ENCODE measurements at regions not wholly inside any gene's neighbourhood (a gene's known extent, or its start where the extent isn't known, plus 50 kb on each side); places are given as distances from the start of the nearest gene placed in this dataset.

GRCh38 chr1:38533772-38534472 lies 325.6 kb downstream of the RRAGC start:
- H3K4me1 Mint-ChIP-seq (ENCODE audit: low read depth) = peaks cover 3% of the 10 kb centered on the region
- ChIA-PET POLR2A (no interaction called here), CTCF (interaction anchor here (0.6 to 2.0 kb wide), 2 partner anchors 31 to 354 kb away, joined by 3 to 4 read pairs; no protein-coding TSS in a partner anchor)
- H3K27ac Mint-ChIP-seq = no peak overlapping the region
- H3K9me3 Mint-ChIP-seq (ENCODE audit: insufficient read depth) = no peaks in the 10 kb centered on the region
- peaks cover 5% of the 10 kb centered on the region for H3K27me3 Mint-ChIP-seq (ENCODE audit: low read depth)
- DNase-seq (no peak), ATAC-seq (peak; percentile 49)
- H3K36me3 Mint-ChIP-seq (ENCODE audit: low read depth) = no peaks in the 10 kb centered on the region
- H3K4me3 Mint-ChIP-seq = no peak overlapping the region

GRCh38 chr1:38530957-38531356 lies 328.6 kb downstream of the RRAGC start:
- CTCF ChIA-PET = no interaction called here
- no peak for ATAC-seq
- no peak for DNase-seq
- Mint-ChIP-seq H3K4me3 (no peak overlapping the region), H3K9me3 (ENCODE audit: insufficient read depth) (peaks cover 4% of the 10 kb centered on the region), H3K27me3 (ENCODE audit: low read depth) (peaks cover 5% of the 10 kb centered on the region), H3K4me1 (ENCODE audit: low read depth) (peaks cover 16% of the 10 kb centered on the region), H3K27ac (no peak overlapping the region), H3K36me3 (ENCODE audit: low read depth) (peaks cover 3% of the 10 kb centered on the region)
- POLR2A ChIA-PET = no interaction called here

GRCh38 chr1:38529946-38530345 lies 329.6 kb downstream of the RRAGC start:
- peaks cover 16% of the 10 kb centered on the region for H3K4me1 Mint-ChIP-seq (ENCODE audit: low read depth)
- peaks cover 9% of the 10 kb centered on the region for H3K27me3 Mint-ChIP-seq (ENCODE audit: low read depth)
- ATAC-seq (no peak), DNase-seq (no peak)
- ChIA-PET CTCF (no interaction called here), POLR2A (no interaction called here)
- peaks cover 3% of the 10 kb centered on the region for H3K36me3 Mint-ChIP-seq (ENCODE audit: low read depth)
- H3K9me3 Mint-ChIP-seq (ENCODE audit: insufficient read depth) = peaks cover 4% of the 10 kb centered on the region
- H3K27ac Mint-ChIP-seq = no peak overlapping the region
- no peak overlapping the region for H3K4me3 Mint-ChIP-seq

- H3K9me3 Mint-ChIP-seq (ENCODE audit: insufficient read depth) = peaks cover 4% of the 10 kb centered on the region
- no peak overlapping the region for H3K27ac Mint-ChIP-seq
- DNase-seq (no peak), ATAC-seq (no peak)
- POLR2A ChIA-PET = no interaction called here
- H3K27me3 Mint-ChIP-seq (ENCODE audit: low read depth) = peaks cover 10% of the 10 kb centered on the region
- peaks cover 16% of the 10 kb centered on the region for H3K4me1 Mint-ChIP-seq (ENCODE audit: low read depth)
- H3K36me3 Mint-ChIP-seq (ENCODE audit: low read depth) = peaks cover 3% of the 10 kb centered on the region
- H3K4me3 Mint-ChIP-seq = no peak overlapping the region
- CTCF ChIA-PET = interaction anchor here (1.7 kb wide), 1 partner anchor 8 kb away, joined by 5 read pairs; no protein-coding TSS in a partner anchor
Measured at GRCh38 chr1:38529391-38529790, 330.2 kb downstream of the RRAGC start.

- ChIA-PET CTCF (interaction anchor here (1.7 kb wide), 1 partner anchor 9 kb away, joined by 5 read pairs; no protein-coding TSS in a partner anchor), POLR2A (no interaction called here)
- peaks cover 14% of the 10 kb centered on the region for H3K27me3 Mint-ChIP-seq (ENCODE audit: low read depth)
- ATAC-seq (no peak), DNase-seq (no peak)
- H3K4me1 Mint-ChIP-seq (ENCODE audit: low read depth) = peaks cover 14% of the 10 kb centered on the region
- H3K9me3 Mint-ChIP-seq (ENCODE audit: insufficient read depth) = peaks cover 4% of the 10 kb centered on the region
- H3K27ac Mint-ChIP-seq = no peak overlapping the region
- no peak overlapping the region for H3K4me3 Mint-ChIP-seq
- H3K36me3 Mint-ChIP-seq (ENCODE audit: low read depth) = peaks cover 3% of the 10 kb centered on the region
Measured at GRCh38 chr1:38528623-38529022, 330.9 kb downstream of the RRAGC start.

- ATAC-seq (peak; percentile 93), DNase-seq (peak; percentile 85)
- Mint-ChIP-seq H3K4me3 (peak overlapping the region; percentile 39), H3K36me3 (ENCODE audit: low read depth) (peaks cover 3% of the 10 kb centered on the region), H3K4me1 (ENCODE audit: low read depth) (peaks cover 14% of the 10 kb centered on the region), H3K9me3 (ENCODE audit: insufficient read depth) (peaks cover 4% of the 10 kb centered on the region), H3K27ac (peak overlapping the region; percentile 65), H3K27me3 (ENCODE audit: low read depth) (peaks cover 20% of the 10 kb centered on the region)
- CTCF ChIA-PET = interaction anchor here (1.0 to 1.7 kb wide), 4 partner anchors 10 to 59 kb away, joined by 3 to 5 read pairs (median 4); no protein-coding TSS in a partner anchor
- POLR2A ChIA-PET = interaction anchor here (0.7 to 1.3 kb wide), 2 partner anchors 14 to 22 kb away, joined by 3 read pairs; no protein-coding TSS in a partner anchor
Measured at GRCh38 chr1:38527373-38527966, 332.1 kb downstream of the RRAGC start.

- Mint-ChIP-seq H3K4me3 (no peak overlapping the region), H3K9me3 (ENCODE audit: insufficient read depth) (peaks cover 4% of the 10 kb centered on the region), H3K27ac (no peak overlapping the region), H3K27me3 (ENCODE audit: low read depth) (peaks cover 20% of the 10 kb centered on the region), H3K4me1 (ENCODE audit: low read depth) (peaks cover 14% of the 10 kb centered on the region), H3K36me3 (ENCODE audit: low read depth) (peaks cover 3% of the 10 kb centered on the region)
- DNase-seq (no peak), ATAC-seq (no peak)
- POLR2A ChIA-PET = no interaction called here
- CTCF ChIA-PET = no interaction called here
Measured at GRCh38 chr1:38526046-38526445, 333.5 kb downstream of the RRAGC start.

GRCh38 chr1:38525343-38526043 lies 334.1 kb downstream of the RRAGC start:
- CTCF ChIA-PET = interaction anchor here (0.7 kb wide), 1 partner anchor 59 kb away, joined by 3 read pairs; no protein-coding TSS in a partner anchor
- ATAC-seq (no peak), DNase-seq (no peak)
- Mint-ChIP-seq H3K9me3 (ENCODE audit: insufficient read depth) (peaks cover 4% of the 10 kb centered on the region), H3K27me3 (ENCODE audit: low read depth) (peaks cover 22% of the 10 kb centered on the region), H3K4me1 (ENCODE audit: low read depth) (peaks cover 14% of the 10 kb centered on the region), H3K27ac (no peak overlapping the region), H3K36me3 (ENCODE audit: low read depth) (peaks cover 3% of the 10 kb centered on the region), H3K4me3 (no peak overlapping the region)
- POLR2A ChIA-PET = no interaction called here

- Mint-ChIP-seq H3K27me3 (ENCODE audit: low read depth) (peaks cover 26% of the 10 kb centered on the region), H3K4me3 (no peak overlapping the region), H3K27ac (no peak overlapping the region), H3K36me3 (ENCODE audit: low read depth) (peaks cover 3% of the 10 kb centered on the region), H3K4me1 (ENCODE audit: low read depth) (peaks cover 14% of the 10 kb centered on the region), H3K9me3 (ENCODE audit: insufficient read depth) (peaks cover 4% of the 10 kb centered on the region)
- DNase-seq (no peak), ATAC-seq (no peak)
- ChIA-PET POLR2A (no interaction called here), CTCF (no interaction called here)
Measured at GRCh38 chr1:38524025-38524641, 335.4 kb downstream of the RRAGC start.

GRCh38 chr1:38523568-38523939 lies 336.0 kb downstream of the RRAGC start:
- H3K36me3 Mint-ChIP-seq (ENCODE audit: low read depth) = peaks cover 3% of the 10 kb centered on the region
- H3K4me3 Mint-ChIP-seq = no peak overlapping the region
- peaks cover 2% of the 10 kb centered on the region for H3K9me3 Mint-ChIP-seq (ENCODE audit: insufficient read depth)
- ATAC-seq = no peak
- POLR2A ChIA-PET = no interaction called here
- CTCF ChIA-PET = no interaction called here
- no peak for DNase-seq
- H3K27me3 Mint-ChIP-seq (ENCODE audit: low read depth) = peaks cover 29% of the 10 kb centered on the region
- H3K27ac Mint-ChIP-seq = no peak overlapping the region
- peaks cover 14% of the 10 kb centered on the region for H3K4me1 Mint-ChIP-seq (ENCODE audit: low read depth)

- Mint-ChIP-seq H3K36me3 (ENCODE audit: low read depth) (peaks cover 3% of the 10 kb centered on the region), H3K27ac (no peak overlapping the region), H3K4me3 (no peak overlapping the region), H3K9me3 (ENCODE audit: insufficient read depth) (no peaks in the 10 kb centered on the region), H3K4me1 (ENCODE audit: low read depth) (peaks cover 13% of the 10 kb centered on the region), H3K27me3 (ENCODE audit: low read depth) (peaks cover 30% of the 10 kb centered on the region)
- ChIA-PET CTCF (no interaction called here), POLR2A (no interaction called here)
- no peak for DNase-seq
- no peak for ATAC-seq
Measured at GRCh38 chr1:38522915-38523567, 336.5 kb downstream of the RRAGC start.
